AG04449 (cell line): ENCODE measurements at regions not wholly inside any gene's neighbourhood (a gene's known extent, or its start where the extent isn't known, plus 50 kb on each side); places are given as distances from the start of the nearest gene placed in this dataset.

Experiments
- CTCF ChIA-PET: fragments of 350-600 bp; formaldehyde crosslinking; extraction: SDS; loops from one replicate; lab custom pipeline; 2021; ENCODE audit warnings: antibody characterized with exemption; lab: Yijun Ruan, JAX
- POLR2A ChIA-PET: fragments of 400-600, 350-600 bp; formaldehyde crosslinking; extraction: SDS; loops from one replicate; lab custom pipeline; 2020; ENCODE audit warnings: antibody characterized with exemption, inconsistent platforms; lab: Yijun Ruan, JAX
- DNase-seq: peaks from one replicate; pipeline ENCODE4 v3.0.0-alpha.2; 2010; ENCODE audit warnings: low read depth, low spot score
- H3K4me3 ChIP-seq: 2 replicates; pipeline ENCODE4 v1.5.1; 2011; ENCODE audit warnings: low read depth, mild to moderate bottlenecking, control low read depth, low read length
- TF ChIP-seq, protein P1 (sequence below): IDR thresholded peaks from one replicate; pipeline ENCODE4 v1.5.1; 2011; ENCODE audit warnings: mild to moderate bottlenecking, moderate library complexity, low read length, control low read depth, inconsistent platforms; ENCODE audit not compliant: insufficient read depth; ENCODE audit errors: missing control alignments

DNA sequence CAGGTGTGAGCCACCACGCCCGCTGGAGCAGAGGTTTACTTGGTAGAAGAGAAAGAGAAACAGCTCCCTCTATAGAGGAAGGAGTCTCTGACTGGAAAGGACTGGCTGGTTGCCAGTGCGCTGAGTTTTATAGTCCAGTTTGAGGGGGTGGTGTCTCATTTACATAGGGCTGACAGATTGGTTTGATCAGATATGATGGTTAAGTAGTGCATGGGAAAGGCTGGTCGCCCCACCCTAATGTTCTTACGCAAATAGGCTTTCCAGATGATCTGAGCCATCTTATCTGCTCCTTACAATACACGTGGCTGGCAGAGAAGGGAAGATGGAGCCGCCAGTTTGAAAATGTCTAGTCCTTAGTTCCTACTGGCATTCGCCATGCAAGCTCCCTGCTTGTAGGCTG is 439.5 kb downstream of the NAF1 start:
- no peak for DNase-seq
- ChIA-PET CTCF (no interaction called here), POLR2A (no interaction called here)
- TF ChIP-seq, protein P1, sequence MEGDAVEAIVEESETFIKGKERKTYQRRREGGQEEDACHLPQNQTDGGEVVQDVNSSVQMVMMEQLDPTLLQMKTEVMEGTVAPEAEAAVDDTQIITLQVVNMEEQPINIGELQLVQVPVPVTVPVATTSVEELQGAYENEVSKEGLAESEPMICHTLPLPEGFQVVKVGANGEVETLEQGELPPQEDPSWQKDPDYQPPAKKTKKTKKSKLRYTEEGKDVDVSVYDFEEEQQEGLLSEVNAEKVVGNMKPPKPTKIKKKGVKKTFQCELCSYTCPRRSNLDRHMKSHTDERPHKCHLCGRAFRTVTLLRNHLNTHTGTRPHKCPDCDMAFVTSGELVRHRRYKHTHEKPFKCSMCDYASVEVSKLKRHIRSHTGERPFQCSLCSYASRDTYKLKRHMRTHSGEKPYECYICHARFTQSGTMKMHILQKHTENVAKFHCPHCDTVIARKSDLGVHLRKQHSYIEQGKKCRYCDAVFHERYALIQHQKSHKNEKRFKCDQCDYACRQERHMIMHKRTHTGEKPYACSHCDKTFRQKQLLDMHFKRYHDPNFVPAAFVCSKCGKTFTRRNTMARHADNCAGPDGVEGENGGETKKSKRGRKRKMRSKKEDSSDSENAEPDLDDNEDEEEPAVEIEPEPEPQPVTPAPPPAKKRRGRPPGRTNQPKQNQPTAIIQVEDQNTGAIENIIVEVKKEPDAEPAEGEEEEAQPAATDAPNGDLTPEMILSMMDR: no peak
- H3K4me3 ChIP-seq: no peak overlapping the region

- POLR2A ChIA-PET: no interaction called here
- TF ChIP-seq, protein P1: no peak
- CTCF ChIA-PET: no interaction called here
- H3K4me3 ChIP-seq: no peak overlapping the region
- DNase-seq: no peak
Measured at GRCh38 chr4:162715401-162715800, 451.3 kb downstream of the NAF1 start.

DNA sequence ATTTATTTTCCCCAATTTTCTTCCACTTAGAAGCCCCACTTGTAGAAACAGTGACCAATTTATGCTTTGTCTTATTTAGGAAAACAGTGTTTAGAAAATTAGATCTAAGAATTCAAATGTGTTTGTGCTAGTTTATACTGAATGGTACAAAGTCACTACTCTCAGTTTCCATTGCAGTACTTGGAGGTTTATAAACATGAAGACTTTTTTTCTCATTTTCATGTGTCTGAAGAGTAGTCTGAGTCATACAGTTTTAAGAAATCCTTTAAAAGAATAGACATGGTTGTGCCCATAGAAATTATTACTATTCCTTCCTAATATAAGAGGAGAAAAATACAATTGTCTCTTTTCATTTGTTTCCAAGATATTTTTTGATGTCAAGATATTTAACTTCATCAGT is 458.7 kb downstream of the NAF1 start:
- H3K4me3 ChIP-seq: no peak overlapping the region
- CTCF ChIA-PET: no interaction called here
- POLR2A ChIA-PET: no interaction called here
- TF ChIP-seq, protein P1: no peak
- no peak for DNase-seq

- no peak for DNase-seq
- CTCF ChIA-PET: interaction anchor here (0.7 kb wide), 1 partner anchor 572 kb away, joined by 3 read pairs; no protein-coding TSS in a partner anchor
- H3K4me3 ChIP-seq: no peak overlapping the region
- TF ChIP-seq, protein P1: no peak
- POLR2A ChIA-PET: no interaction called here
Measured at GRCh38 chr4:162706632-162707031, 460.1 kb downstream of the NAF1 start.

- CTCF ChIA-PET: no interaction called here
- POLR2A ChIA-PET: no interaction called here
- no peak overlapping the region for H3K4me3 ChIP-seq
- DNase-seq: no peak
- TF ChIP-seq, protein P1: no peak
Measured at GRCh38 chr4:162706051-162706450, 460.6 kb downstream of the NAF1 start.

DNA sequence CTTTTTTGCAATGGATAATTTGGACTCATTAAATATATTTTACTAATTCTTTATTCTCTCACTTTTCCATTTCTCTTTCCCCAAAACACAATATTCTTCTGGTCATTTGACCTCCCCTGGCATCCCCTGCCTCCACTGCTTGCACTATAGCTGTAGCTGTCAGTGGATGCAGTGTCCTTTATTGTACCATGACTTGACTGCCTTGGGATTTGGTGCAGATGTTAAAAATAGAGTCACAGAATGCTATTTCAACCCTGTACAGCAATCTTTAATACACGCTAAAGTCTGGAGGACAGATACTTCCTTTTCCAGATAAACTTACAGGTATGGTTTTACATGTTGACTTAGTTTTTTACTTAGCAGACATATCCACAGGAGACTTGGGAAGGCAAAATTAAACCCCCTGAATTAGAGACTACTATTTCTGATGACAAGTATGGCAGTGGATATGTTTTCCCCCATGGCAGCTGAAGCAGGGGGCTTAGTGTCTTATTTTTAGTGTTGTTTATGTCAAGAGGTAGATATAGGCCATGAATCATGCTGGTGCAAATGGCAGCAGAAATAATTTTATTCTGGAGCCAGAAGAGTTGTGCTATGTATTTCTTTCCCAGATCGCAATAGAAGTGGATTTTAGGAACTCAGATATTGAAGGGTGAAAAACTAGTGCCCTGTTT is 461.4 kb downstream of the NAF1 start:
- ChIA-PET CTCF (no interaction called here), POLR2A (no interaction called here)
- no peak for DNase-seq
- no peak overlapping the region for H3K4me3 ChIP-seq
- TF ChIP-seq, protein P1: no peak
